IMR-90 (cell line): ENCODE measurements at regions not wholly inside any gene's neighbourhood (a gene's known extent, or its start where the extent isn't known, plus 50 kb on each side); places are given as distances from the start of the nearest gene placed in this dataset.
A peak's percentile ranks its signal among the peaks of the same experiment; 100 is the strongest.

Experiments used
- ATAC-seq: fragments of 200-7000 bp; cut with Tn5 transposase; 2 replicates; pipeline ENCODE4 v1.9.1; 2020; ENCODE audit warnings: low read depth, mild to moderate bottlenecking, moderate library complexity
- BruUV-seq: library from RNA; stranded (reverse); fragments of 400-500 nt; replicated peaks from 2 replicates; lab custom pipeline; 2021; lab: Mats Ljungman, UMichigan
- CTCF ChIA-PET: fragments of 300-600 bp; formaldehyde crosslinking; extraction: SDS; loops from one replicate; lab custom pipeline; 2021; ENCODE audit warnings: antibody characterized with exemption; lab: Yijun Ruan, JAX
- POLR2A ChIA-PET: fragments of 300-600 bp; sonication (Branson Sonifier 250); formaldehyde crosslinking; loops from one replicate; lab custom pipeline; 2022; ENCODE audit warnings: antibody characterized with exemption; ENCODE audit not compliant: unreplicated experiment; lab: Charles Lee
- DNase-seq: peaks from one replicate; pipeline ENCODE4 v3.0.0; 2013
- H2AFZ ChIP-seq: replicated peaks from 2 replicates; pipeline ENCODE3; 2013; ENCODE audit warnings: low read length, mild to moderate bottlenecking; ENCODE audit not compliant: poor library complexity
- H2AK5ac ChIP-seq: 2 replicates; pipeline ENCODE4 v1.6.1; 2013; ENCODE audit warnings: low read depth, low read length, inconsistent platforms
- H2AK9ac ChIP-seq: replicated peaks from 2 replicates; pipeline ENCODE3; 2013; ENCODE audit warnings: mild to moderate bottlenecking, low read depth, low read length, moderate library complexity; ENCODE audit not compliant: poor library complexity
- H2BK120ac ChIP-seq: 2 replicates; pipeline ENCODE4 v1.6.1; 2013; ENCODE audit warnings: low read depth, low read length, inconsistent platforms
- H2BK15ac ChIP-seq: 3 replicates; pipeline ENCODE4 v1.6.1; 2013; ENCODE audit warnings: low read depth, low read length, inconsistent platforms
- H2BK20ac ChIP-seq: 2 replicates; pipeline ENCODE4 v1.6.1; 2013; ENCODE audit warnings: low read depth, mild to moderate bottlenecking, inconsistent platforms, low read length, moderate library complexity
- H2BK5ac ChIP-seq: 2 replicates; pipeline ENCODE4 v1.6.1; 2013; ENCODE audit warnings: mild to moderate bottlenecking, low read depth, low read length, inconsistent platforms; ENCODE audit not compliant: poor library complexity, severe bottlenecking
- H3K14ac ChIP-seq: replicated peaks from 2 replicates; pipeline ENCODE4 v1.6.1; 2013; ENCODE audit warnings: low read depth, low read length, inconsistent platforms
- H3K18ac ChIP-seq: 2 replicates; pipeline ENCODE4 v1.6.1; 2013; ENCODE audit warnings: low read depth, low read length, control low read depth
- H3K23ac ChIP-seq: 2 replicates; pipeline ENCODE4 v1.6.1; 2013; ENCODE audit warnings: low read depth, low read length, inconsistent platforms
- H3K27ac ChIP-seq: 2 replicates; pipeline ENCODE4 v1.5.1; 2013; ENCODE audit warnings: mild to moderate bottlenecking, control low read depth, low read length; ENCODE audit not compliant: insufficient read depth
- H3K27me3 ChIP-seq: 2 replicates; pipeline ENCODE4 v1.6.1; 2013; ENCODE audit warnings: low read length; ENCODE audit not compliant: control insufficient read depth, insufficient read depth
- H3K36me3 ChIP-seq: 2 replicates; pipeline ENCODE4 v1.6.1; 2013; ENCODE audit warnings: low read length, mixed read lengths; ENCODE audit not compliant: control insufficient read depth, insufficient read depth
- H3K4ac ChIP-seq: 2 replicates; pipeline ENCODE4 v1.6.1; 2013; ENCODE audit warnings: low read depth, low read length, inconsistent platforms
- H3K4me1 ChIP-seq: 2 replicates; pipeline ENCODE4 v1.6.1; 2013; ENCODE audit warnings: low read length, mixed read lengths; ENCODE audit not compliant: control insufficient read depth, insufficient read depth
- H3K4me2 ChIP-seq: 2 replicates; pipeline ENCODE4 v1.6.1; 2013; ENCODE audit warnings: low read depth, mild to moderate bottlenecking, control low read depth, low read length, moderate library complexity
- H3K4me3 ChIP-seq: 2 replicates; pipeline ENCODE4 v1.5.1; 2013; ENCODE audit warnings: low read depth, mild to moderate bottlenecking, control low read depth, low read length, moderate library complexity; ENCODE audit not compliant: insufficient read depth
- H3K56ac ChIP-seq: 2 replicates; pipeline ENCODE4 v1.6.1; 2013; ENCODE audit warnings: low read length, inconsistent platforms; ENCODE audit not compliant: insufficient read depth; ENCODE audit errors: extremely low read depth
- H3K79me1 ChIP-seq, 2 experiments: 2 replicates each; pipeline ENCODE4 v1.6.1; 2013; ENCODE audit warnings: low read length in 2 of 2, inconsistent platforms in 1 of 2, low read depth in 1 of 2
- H3K9ac ChIP-seq: 2 replicates; pipeline ENCODE4 v1.6.1; 2013; ENCODE audit warnings: low read depth, low read length, control low read depth
- H3K9me1 ChIP-seq: 2 replicates; pipeline ENCODE4 v1.6.1; 2013; ENCODE audit warnings: low read length, inconsistent platforms; ENCODE audit not compliant: insufficient read depth
- H3K9me3 ChIP-seq: 2 replicates; pipeline ENCODE4 v1.6.1; 2013; ENCODE audit warnings: low read length; ENCODE audit not compliant: control insufficient read depth, insufficient read depth
- H4K20me1 ChIP-seq: 2 replicates; pipeline ENCODE4 v1.6.1; 2013; ENCODE audit warnings: low read length, inconsistent platforms; ENCODE audit not compliant: insufficient read depth
- H4K5ac ChIP-seq: 2 replicates; pipeline ENCODE4 v1.6.1; 2013; ENCODE audit warnings: mild to moderate bottlenecking, low read depth, low read length, control low read depth
- H4K8ac ChIP-seq, 2 experiments: 2 replicates each; pipeline ENCODE4 v1.6.1; 2013; ENCODE audit warnings: low read depth in 2 of 2, low read length in 2 of 2, control low read depth in 1 of 2, inconsistent platforms in 1 of 2
- H4K91ac ChIP-seq: 2 replicates; pipeline ENCODE4 v1.6.1; 2013; ENCODE audit warnings: low read depth, low read length, inconsistent platforms; ENCODE audit not compliant: insufficient read depth
- BHLHE40 ChIP-seq: fragments of 150-350 bp; IDR thresholded peaks from 2 replicates; pipeline ENCODE4 v1.6.1; 2016; ENCODE audit warnings: mild to moderate bottlenecking, low read depth, low read length
- MAFK ChIP-seq: IDR thresholded peaks from 2 replicates; pipeline ENCODE4 v1.6.1; 2012; ENCODE audit warnings: low read depth, low read length, improper control_type of control experiment
- MXI1 ChIP-seq: IDR thresholded peaks from 2 replicates; pipeline ENCODE4 v1.6.1; 2012; ENCODE audit warnings: low read depth, mild to moderate bottlenecking, low read length, moderate library complexity, borderline replicate concordance
- POLR2A ChIP-seq: IDR thresholded peaks from 2 replicates; pipeline ENCODE4 v1.6.1; 2012; ENCODE audit warnings: mild to moderate bottlenecking, low read depth, low read length
- SMC3 ChIP-seq: fragments of 150-350 bp; IDR thresholded peaks from 2 replicates; pipeline ENCODE4 v1.6.1; 2016; ENCODE audit warnings: low read depth, mild to moderate bottlenecking, antibody characterized with exemption, low read length, moderate library complexity
- WGBS, 2 experiments: methylation state at CpG; one replicate each; pipeline versions ENCODE4 v1.1.5 to v1.1.7; 2013; ENCODE audit warnings: missing lambda C conversion rate in 2 of 2; ENCODE audit not compliant: insufficient read length in 1 of 2; ENCODE audit errors: extremely low coverage in 2 of 2; 5-methylcytosine and 5-hydroxymethylcytosine counted together
- dilution Hi-C: fragments of 300-500 bp; cut with HindIII; formaldehyde crosslinking; loops from one replicate; pipeline ENCODE4 v1.14.3; 2018; ENCODE audit warnings: low sequenced_read_pairs; ENCODE audit not compliant: unreplicated experiment
- in situ Hi-C: fragments of 300-500 bp; cut with MboI; formaldehyde crosslinking; loops from 3 replicates; pipeline ENCODE4 v1.14.3; 2019; ENCODE audit warnings: low sequenced_read_pairs, inconsistent platforms, mixed read lengths
- intact Hi-C: fragments of 100-400 bp; cut with micrococcal nuclease; formaldehyde crosslinking; loops from 2 replicates; pipeline ENCODE4 v1.10.0; 2022

- CTCF ChIA-PET = no interaction called here
- H3K36me3 ChIP-seq = no peaks in the 10 kb centered on the region
- no peak overlapping the region for H3K23ac ChIP-seq
- H3K4me3 ChIP-seq = no peak overlapping the region
- H3K56ac ChIP-seq = no peak overlapping the region
- no CpG with 5 or more reads among the region's 1 CpG for WGBS, 2 experiments
- H3K27me3 ChIP-seq = no peaks in the 10 kb centered on the region
- 0 out of 2 replicates have a peak, but pooled peaks cover 1% of the 10 kb centered on the region for H3K4me1 ChIP-seq
- H4K20me1 ChIP-seq = no peaks in the 10 kb centered on the region
- no peak overlapping the region for H2AFZ ChIP-seq
- H3K27ac ChIP-seq = no peak overlapping the region
- no peak for TF ChIP-seq POLR2A
- no peak for TF ChIP-seq BHLHE40
- TF ChIP-seq MXI1 = no peak
- TF ChIP-seq MAFK = no peak
- TF ChIP-seq SMC3 = no peak
- peak; percentile 9 for DNase-seq
- in situ Hi-C loops (no loop called here), dilution Hi-C loops (no loop called here), intact Hi-C loops (loop anchor here (10.0 kb wide), 1 partner anchor 359 kb away; no protein-coding TSS in a partner anchor)
- no peak overlapping the region for H2AK5ac ChIP-seq
- no peak overlapping the region for H3K14ac ChIP-seq
- H2BK5ac ChIP-seq = no peak overlapping the region
- POLR2A ChIA-PET = no interaction called here
- no peaks in the 10 kb centered on the region for H3K79me1 ChIP-seq
- no peak overlapping the region for H3K4me2 ChIP-seq
- no peak overlapping the region for H3K4ac ChIP-seq
- no peak overlapping the region for H2BK20ac ChIP-seq
- H3K18ac ChIP-seq = no peak overlapping the region
- H4K8ac ChIP-seq = no peak overlapping the region
- peak; percentile 32; the same call in 1 of the 2 replicates for ATAC-seq
- no peaks in the 10 kb centered on the region for H3K9me3 ChIP-seq
- no peaks in the 10 kb centered on the region for H3K9me1 ChIP-seq
- H2BK15ac ChIP-seq = no peak overlapping the region
- no peak overlapping the region for H2BK120ac ChIP-seq
- no peak overlapping the region for H2AK9ac ChIP-seq
- H4K91ac ChIP-seq = no peak overlapping the region
- H3K9ac ChIP-seq = no peak overlapping the region
- H4K5ac ChIP-seq = no peak overlapping the region
- no TSS peak for BruUV-seq
These were observed 1920.1 kb upstream of the CELF4 start for GRCh38 chr18:39485696-39486095.
